ENCODE measurements at regions not wholly inside any gene's neighbourhood (a gene's known extent, or its start where the extent isn't known, plus 50 kb on each side); places are given as distances from the start of the nearest gene placed in this dataset.

GRCh38 chr15:98568382-98569017, 79.8 kb upstream of the IGF1R start:
- POLR2A ChIA-PET (ENCODE audit: unreplicated experiment): no interaction called here
- Histone ChIP-seq H3K4me1 (ENCODE audit: insufficient read depth, low read length) (no peaks in the 10 kb centered on the region), H3K27me3 (ENCODE audit: low read length) (peaks cover 63% of the 10 kb centered on the region), H3K4me3 (ENCODE audit: low read length) (no peak overlapping the region), H3F3A (ENCODE audit: low read length, unreplicated experiment) (no peaks in the 10 kb centered on the region), H3K9ac (ENCODE audit: low read length) (no peak overlapping the region), H3K36me3 (ENCODE audit: low read depth, low read length) (no peaks in the 10 kb centered on the region), H3K79me2 (ENCODE audit: low read length) (no peaks in the 10 kb centered on the region), H3K9me3 (ENCODE audit: low read length) (no peaks in the 10 kb centered on the region), H4K20me1 (ENCODE audit: low read length) (no peaks in the 10 kb centered on the region), H2AFZ (ENCODE audit: low read length) (no peak overlapping the region), H3K27ac (ENCODE audit: low read length) (no peak overlapping the region), H3K4me2 (ENCODE audit: low read length) (no peak overlapping the region), H3K9me2 (replicated peaks; ENCODE audit: low read length) (no peaks in the 10 kb centered on the region)
- TF ChIP-seq EZH2phosphoT487 (IDR thresholded peaks at IDR 0.05; ENCODE audit: borderline replicate concordance, low read length): no peak
- TF ChIP-seq, protein P1, sequence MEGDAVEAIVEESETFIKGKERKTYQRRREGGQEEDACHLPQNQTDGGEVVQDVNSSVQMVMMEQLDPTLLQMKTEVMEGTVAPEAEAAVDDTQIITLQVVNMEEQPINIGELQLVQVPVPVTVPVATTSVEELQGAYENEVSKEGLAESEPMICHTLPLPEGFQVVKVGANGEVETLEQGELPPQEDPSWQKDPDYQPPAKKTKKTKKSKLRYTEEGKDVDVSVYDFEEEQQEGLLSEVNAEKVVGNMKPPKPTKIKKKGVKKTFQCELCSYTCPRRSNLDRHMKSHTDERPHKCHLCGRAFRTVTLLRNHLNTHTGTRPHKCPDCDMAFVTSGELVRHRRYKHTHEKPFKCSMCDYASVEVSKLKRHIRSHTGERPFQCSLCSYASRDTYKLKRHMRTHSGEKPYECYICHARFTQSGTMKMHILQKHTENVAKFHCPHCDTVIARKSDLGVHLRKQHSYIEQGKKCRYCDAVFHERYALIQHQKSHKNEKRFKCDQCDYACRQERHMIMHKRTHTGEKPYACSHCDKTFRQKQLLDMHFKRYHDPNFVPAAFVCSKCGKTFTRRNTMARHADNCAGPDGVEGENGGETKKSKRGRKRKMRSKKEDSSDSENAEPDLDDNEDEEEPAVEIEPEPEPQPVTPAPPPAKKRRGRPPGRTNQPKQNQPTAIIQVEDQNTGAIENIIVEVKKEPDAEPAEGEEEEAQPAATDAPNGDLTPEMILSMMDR (conservative IDR thresholded peaks at IDR 0.05; ENCODE audit: low read depth, low read length): peak; percentile 57
- CTCF ChIA-PET: no interaction called here
- ATAC-seq (no peak), DNase-seq (no peak)
- intact Hi-C loops (cut with micrococcal nuclease): no loop called here
- no TSS peak for BruUV-seq (replicated peaks)

DNA sequence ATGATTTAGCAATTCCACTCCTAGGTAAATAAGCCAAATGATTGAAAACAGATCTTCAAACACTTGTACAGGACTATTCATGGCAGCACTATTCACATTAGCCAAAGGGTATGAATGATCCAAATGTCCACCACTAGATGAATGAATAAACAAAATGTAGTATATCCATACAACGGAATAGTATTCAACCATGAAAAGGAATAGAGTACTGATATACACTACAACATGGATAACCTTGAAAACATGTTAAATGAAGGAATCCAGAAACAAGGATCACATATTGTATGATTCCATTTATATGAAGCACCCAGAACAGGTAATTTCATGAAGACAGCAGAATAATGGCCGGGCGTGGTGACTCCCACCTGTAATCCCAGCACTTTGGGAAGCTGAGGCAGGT, 78.2 kb upstream of the IGF1R start:
- BruUV-seq (replicated peaks): no TSS peak
- no peaks in the 10 kb centered on the region for H4K20me1 ChIP-seq (ENCODE audit: low read length)
- no peaks in the 10 kb centered on the region for H3K9me3 ChIP-seq (ENCODE audit: low read length)
- TF ChIP-seq EZH2 (IDR thresholded peaks at IDR 0.05; ENCODE audit: low read length, unreplicated experiment): no peak
- TF ChIP-seq, protein P1 (conservative IDR thresholded peaks at IDR 0.05; ENCODE audit: low read depth, low read length): no peak
- no peak for TF ChIP-seq EZH2phosphoT487 (IDR thresholded peaks at IDR 0.05; ENCODE audit: borderline replicate concordance, low read length)
- no peak for ATAC-seq
- no peaks in the 10 kb centered on the region for H3K79me2 ChIP-seq (ENCODE audit: low read length)
- no peaks in the 10 kb centered on the region for H3K4me1 ChIP-seq (ENCODE audit: insufficient read depth, low read length)
- no peak overlapping the region for H2AFZ ChIP-seq (ENCODE audit: low read length)
- DNase-seq: no peak
- H3F3A ChIP-seq (ENCODE audit: low read length, unreplicated experiment): no peaks in the 10 kb centered on the region
- no peak overlapping the region for H3K9ac ChIP-seq (ENCODE audit: low read length)
- H3K36me3 ChIP-seq (ENCODE audit: low read depth, low read length): no peaks in the 10 kb centered on the region
- H3K4me2 ChIP-seq (ENCODE audit: low read length): no peak overlapping the region
- ChIA-PET CTCF (no interaction called here), POLR2A (ENCODE audit: unreplicated experiment) (no interaction called here)
- H3K9me2 ChIP-seq (replicated peaks; ENCODE audit: low read length): no peaks in the 10 kb centered on the region
- no peak overlapping the region for H3K4me3 ChIP-seq (ENCODE audit: low read length)
- H3K27me3 ChIP-seq (ENCODE audit: low read length): peaks cover 68% of the 10 kb centered on the region
- intact Hi-C loops (cut with micrococcal nuclease): no loop called here
- H3K27ac ChIP-seq (ENCODE audit: low read length): no peak overlapping the region

DNA sequence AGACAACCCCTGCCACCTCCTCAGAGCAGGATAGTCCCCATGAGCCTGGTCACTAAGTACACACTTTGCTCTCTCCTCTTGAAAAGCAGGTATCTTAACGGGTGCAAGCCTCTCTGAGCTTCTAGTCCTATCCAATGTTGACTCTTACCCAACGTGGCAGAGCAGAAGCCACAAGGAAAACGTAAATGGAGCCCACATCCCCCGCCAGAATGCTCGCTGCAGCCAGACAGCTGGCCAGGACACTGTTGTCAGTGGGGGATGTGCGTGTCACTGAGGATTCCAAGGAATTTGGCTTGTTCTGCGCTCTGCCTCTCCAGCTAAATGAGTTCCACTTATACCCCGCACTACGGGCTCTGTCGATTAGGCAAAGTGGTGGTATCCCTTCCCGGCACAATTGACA, 67.8 kb upstream of the IGF1R start:
- BruUV-seq (replicated peaks): no TSS peak
- no peak for TF ChIP-seq EZH2phosphoT487 (IDR thresholded peaks at IDR 0.05; ENCODE audit: borderline replicate concordance, low read length)
- Histone ChIP-seq H3K9me2 (replicated peaks; ENCODE audit: low read length) (no peaks in the 10 kb centered on the region), H3K9ac (ENCODE audit: low read length) (no peak overlapping the region), H3K4me1 (ENCODE audit: insufficient read depth, low read length) (no peaks in the 10 kb centered on the region), H3K9me3 (ENCODE audit: low read length) (no peaks in the 10 kb centered on the region), H2AFZ (ENCODE audit: low read length) (no peak overlapping the region), H3K79me2 (ENCODE audit: low read length) (no peaks in the 10 kb centered on the region), H3K4me3 (ENCODE audit: low read length) (no peak overlapping the region), H3K4me2 (ENCODE audit: low read length) (no peak overlapping the region), H3K27ac (ENCODE audit: low read length) (no peak overlapping the region), H3K27me3 (ENCODE audit: low read length) (peaks cover 59% of the 10 kb centered on the region), H3K36me3 (ENCODE audit: low read depth, low read length) (no peaks in the 10 kb centered on the region), H3F3A (ENCODE audit: low read length, unreplicated experiment) (no peaks in the 10 kb centered on the region), H4K20me1 (ENCODE audit: low read length) (no peaks in the 10 kb centered on the region)
- DNase-seq: no peak
- ChIA-PET CTCF (no interaction called here), POLR2A (ENCODE audit: unreplicated experiment) (no interaction called here)
- intact Hi-C loops (cut with micrococcal nuclease): loop anchor here (5.0 kb wide), 1 partner anchor 47 kb away; no protein-coding TSS in a partner anchor
- ATAC-seq: no peak
